ENCODE measurements at regions not wholly inside any gene's neighbourhood (a gene's known extent, or its start where the extent isn't known, plus 50 kb on each side); places are given as distances from the start of the nearest gene placed in this dataset.
"Not testable (repeated sequence)": the region's sequence is repeated elsewhere in the genome, so short reads cannot be mapped to it uniquely, and the experiment has no call there.

DNA sequence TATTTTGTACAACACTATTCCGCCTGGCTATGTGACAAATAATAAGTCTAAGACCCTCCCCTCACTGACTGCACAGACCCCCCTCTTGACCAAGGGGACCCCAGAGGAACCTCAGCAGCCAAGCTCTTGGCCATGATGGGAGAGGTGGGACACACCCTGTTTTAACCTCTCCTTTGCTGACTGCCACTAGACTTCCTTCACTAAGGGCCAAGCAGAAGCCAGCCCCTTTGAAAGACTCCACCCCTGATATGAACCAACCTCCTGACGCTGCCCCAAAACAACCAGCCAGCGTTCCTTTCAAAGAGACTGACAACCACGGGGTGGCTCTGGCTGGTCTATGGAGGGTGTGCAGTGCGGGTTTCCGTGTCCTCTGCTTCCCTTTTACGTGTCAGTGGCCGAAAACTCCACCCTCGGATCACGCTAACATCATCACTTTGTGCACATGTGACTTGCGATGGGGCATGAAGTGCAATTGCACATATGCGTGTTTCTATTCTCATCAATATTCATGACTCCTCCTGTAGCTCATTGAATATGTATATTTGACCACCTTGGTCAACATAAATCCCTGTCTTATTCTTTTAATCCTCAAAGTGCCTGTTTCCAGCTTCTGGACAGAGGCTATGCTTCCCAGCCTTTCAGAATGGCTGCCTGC, 643.9 kb downstream of the TBC1D22A start:
- no peak for TF ChIP-seq SPI1 (IDR thresholded peaks at IDR 0.05; ENCODE audit: borderline replicate concordance, low read depth)
- TF ChIP-seq GABPA (IDR thresholded peaks at IDR 0.05; ENCODE audit: low read depth), result no peak
- TF ChIP-seq, protein P1, sequence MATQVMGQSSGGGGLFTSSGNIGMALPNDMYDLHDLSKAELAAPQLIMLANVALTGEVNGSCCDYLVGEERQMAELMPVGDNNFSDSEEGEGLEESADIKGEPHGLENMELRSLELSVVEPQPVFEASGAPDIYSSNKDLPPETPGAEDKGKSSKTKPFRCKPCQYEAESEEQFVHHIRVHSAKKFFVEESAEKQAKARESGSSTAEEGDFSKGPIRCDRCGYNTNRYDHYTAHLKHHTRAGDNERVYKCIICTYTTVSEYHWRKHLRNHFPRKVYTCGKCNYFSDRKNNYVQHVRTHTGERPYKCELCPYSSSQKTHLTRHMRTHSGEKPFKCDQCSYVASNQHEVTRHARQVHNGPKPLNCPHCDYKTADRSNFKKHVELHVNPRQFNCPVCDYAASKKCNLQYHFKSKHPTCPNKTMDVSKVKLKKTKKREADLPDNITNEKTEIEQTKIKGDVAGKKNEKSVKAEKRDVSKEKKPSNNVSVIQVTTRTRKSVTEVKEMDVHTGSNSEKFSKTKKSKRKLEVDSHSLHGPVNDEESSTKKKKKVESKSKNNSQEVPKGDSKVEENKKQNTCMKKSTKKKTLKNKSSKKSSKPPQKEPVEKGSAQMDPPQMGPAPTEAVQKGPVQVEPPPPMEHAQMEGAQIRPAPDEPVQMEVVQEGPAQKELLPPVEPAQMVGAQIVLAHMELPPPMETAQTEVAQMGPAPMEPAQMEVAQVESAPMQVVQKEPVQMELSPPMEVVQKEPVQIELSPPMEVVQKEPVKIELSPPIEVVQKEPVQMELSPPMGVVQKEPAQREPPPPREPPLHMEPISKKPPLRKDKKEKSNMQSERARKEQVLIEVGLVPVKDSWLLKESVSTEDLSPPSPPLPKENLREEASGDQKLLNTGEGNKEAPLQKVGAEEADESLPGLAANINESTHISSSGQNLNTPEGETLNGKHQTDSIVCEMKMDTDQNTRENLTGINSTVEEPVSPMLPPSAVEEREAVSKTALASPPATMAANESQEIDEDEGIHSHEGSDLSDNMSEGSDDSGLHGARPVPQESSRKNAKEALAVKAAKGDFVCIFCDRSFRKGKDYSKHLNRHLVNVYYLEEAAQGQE (IDR thresholded peaks at IDR 0.05; ENCODE audit: insufficient replicate concordance, low read depth), result no peak
- TF ChIP-seq, protein P2, sequence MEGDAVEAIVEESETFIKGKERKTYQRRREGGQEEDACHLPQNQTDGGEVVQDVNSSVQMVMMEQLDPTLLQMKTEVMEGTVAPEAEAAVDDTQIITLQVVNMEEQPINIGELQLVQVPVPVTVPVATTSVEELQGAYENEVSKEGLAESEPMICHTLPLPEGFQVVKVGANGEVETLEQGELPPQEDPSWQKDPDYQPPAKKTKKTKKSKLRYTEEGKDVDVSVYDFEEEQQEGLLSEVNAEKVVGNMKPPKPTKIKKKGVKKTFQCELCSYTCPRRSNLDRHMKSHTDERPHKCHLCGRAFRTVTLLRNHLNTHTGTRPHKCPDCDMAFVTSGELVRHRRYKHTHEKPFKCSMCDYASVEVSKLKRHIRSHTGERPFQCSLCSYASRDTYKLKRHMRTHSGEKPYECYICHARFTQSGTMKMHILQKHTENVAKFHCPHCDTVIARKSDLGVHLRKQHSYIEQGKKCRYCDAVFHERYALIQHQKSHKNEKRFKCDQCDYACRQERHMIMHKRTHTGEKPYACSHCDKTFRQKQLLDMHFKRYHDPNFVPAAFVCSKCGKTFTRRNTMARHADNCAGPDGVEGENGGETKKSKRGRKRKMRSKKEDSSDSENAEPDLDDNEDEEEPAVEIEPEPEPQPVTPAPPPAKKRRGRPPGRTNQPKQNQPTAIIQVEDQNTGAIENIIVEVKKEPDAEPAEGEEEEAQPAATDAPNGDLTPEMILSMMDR (IDR thresholded peaks at IDR 0.05; ENCODE audit: insufficient read depth, low read length), result no peak
- TF ChIP-seq POLR2AphosphoS5 (IDR thresholded peaks at IDR 0.05; ENCODE audit: low read depth), result no peak
- H3K27ac ChIP-seq (replicated peaks), result no peak overlapping the region
- H3K27me3 ChIP-seq (ENCODE audit: insufficient read depth, poor library complexity, severe bottlenecking), result no peaks in the 10 kb centered on the region
- no peak for DNase-seq (ENCODE audit: low read depth in 1 of 2, low spot score in 1 of 2)
- no peak overlapping the region for H3K4me3 ChIP-seq (replicated peaks; ENCODE audit: insufficient read depth, low read length)

DNA sequence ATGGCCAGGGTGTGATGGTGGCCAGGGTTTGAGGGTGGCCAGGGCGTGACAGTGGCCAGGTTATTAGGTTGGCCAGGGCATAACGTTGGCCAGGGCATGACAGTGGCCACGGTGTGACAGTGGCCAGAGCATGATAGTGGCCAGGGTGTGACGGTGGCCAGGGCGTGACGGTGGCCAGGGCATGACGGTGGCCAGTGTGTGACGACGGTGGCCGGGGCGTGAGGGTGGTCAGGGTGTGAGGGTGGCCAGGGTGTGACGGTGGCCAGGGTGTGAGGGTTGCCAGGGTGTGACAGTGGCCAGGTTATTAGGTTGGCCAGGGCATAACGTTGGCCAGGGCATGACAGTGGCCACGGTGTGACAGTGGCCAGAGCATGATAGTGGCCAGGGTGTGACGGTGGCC, 642.8 kb downstream of the TBC1D22A start:
- not testable (repeated sequence) for H3K27ac ChIP-seq (replicated peaks); H3K4me3 ChIP-seq (replicated peaks; ENCODE audit: insufficient read depth, low read length); H3K27me3 ChIP-seq (ENCODE audit: insufficient read depth, poor library complexity, severe bottlenecking); DNase-seq (ENCODE audit: low read depth in 1 of 2, low spot score in 1 of 2)

DNA sequence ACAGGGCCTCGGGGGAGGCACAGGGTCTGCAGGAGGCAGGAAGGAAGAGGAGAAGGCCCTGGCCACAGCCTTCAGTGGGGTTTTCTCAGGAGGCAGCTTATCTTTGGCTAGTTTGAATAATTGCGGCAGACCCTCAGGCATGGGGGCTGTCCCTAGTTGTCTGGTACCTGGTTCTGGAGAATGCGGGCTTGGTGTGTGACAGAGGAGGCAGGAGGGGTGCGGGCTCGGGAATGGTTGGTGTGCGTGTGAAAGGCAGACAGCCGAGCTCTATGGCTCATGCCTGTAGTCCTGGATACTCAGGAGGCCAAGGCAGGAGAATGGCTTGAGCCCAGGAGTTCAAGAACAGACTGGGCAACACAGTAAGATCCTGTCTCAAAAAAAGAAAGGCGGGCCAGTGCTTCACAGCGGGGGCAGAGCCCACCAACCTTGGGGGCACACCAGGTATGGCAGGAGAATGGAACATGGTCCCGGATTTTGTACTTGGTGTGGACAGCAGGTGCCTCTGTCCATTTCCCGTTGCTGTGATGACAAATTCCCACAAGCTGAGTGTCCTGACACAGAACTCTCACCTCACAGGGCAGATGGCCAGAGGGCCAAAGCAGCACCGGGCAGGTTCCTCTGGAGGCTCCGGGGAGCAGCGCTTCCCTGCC, 640.6 kb downstream of the TBC1D22A start:
- TF ChIP-seq POLR2AphosphoS5 (IDR thresholded peaks at IDR 0.05; ENCODE audit: low read depth), result no peak
- DNase-seq (ENCODE audit: low read depth in 1 of 2, low spot score in 1 of 2), result no peak
- Histone ChIP-seq H3K4me3 (replicated peaks; ENCODE audit: insufficient read depth, low read length) (no peak overlapping the region), H3K27me3 (ENCODE audit: insufficient read depth, poor library complexity, severe bottlenecking) (no peaks in the 10 kb centered on the region), H3K27ac (replicated peaks) (no peak overlapping the region)

DNA sequence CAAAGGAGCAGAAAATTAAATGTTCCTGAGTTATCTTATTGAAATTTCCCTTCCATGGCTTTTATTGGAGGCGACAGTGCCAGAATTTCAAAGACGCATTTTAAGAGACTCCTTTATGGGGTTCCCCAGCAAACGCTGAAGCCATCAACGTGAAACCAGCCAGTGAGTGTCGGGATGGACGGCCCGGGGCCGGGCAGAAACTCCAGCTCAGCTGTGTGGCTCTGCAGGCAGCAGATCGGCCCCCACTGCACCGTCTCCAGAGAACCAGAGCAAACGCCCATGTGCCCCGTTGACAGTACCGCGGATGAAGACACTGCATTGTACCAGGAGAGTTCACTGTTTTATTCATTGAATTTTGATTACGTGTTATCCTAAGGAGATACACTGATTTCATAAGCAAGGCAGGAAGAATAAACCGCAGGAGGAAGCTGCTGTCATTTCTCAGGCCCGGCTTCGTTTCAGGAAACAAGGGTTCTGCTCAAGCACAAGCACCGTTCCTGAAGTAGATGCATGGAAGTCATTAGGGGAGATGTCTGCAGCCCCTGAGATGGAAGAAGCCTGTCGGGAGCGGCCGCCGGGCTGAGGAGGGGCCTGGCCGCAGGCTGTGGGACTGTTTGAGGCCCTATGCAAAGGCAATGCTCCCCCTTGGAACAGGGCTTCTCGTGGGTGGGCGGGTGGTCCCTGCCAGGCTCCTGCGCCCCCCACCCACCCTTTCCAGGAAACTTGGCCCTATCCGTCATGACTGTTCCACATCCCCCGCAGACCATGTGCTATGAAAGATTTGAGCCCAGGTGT, 639.7 kb downstream of the TBC1D22A start:
- H3K4me3 ChIP-seq (replicated peaks; ENCODE audit: insufficient read depth, low read length), result no peak overlapping the region
- DNase-seq (ENCODE audit: low read depth in 1 of 2, low spot score in 1 of 2), result no peak
- H3K27ac ChIP-seq (replicated peaks), result no peak overlapping the region
- no peaks in the 10 kb centered on the region for H3K27me3 ChIP-seq (ENCODE audit: insufficient read depth, poor library complexity, severe bottlenecking)
- no peak for TF ChIP-seq POLR2AphosphoS5 (IDR thresholded peaks at IDR 0.05; ENCODE audit: low read depth)
- TF ChIP-seq, protein P1 (IDR thresholded peaks at IDR 0.05; ENCODE audit: insufficient replicate concordance, low read depth), result no peak
- no peak for TF ChIP-seq GABPA (IDR thresholded peaks at IDR 0.05; ENCODE audit: low read depth)
- TF ChIP-seq, protein P2 (IDR thresholded peaks at IDR 0.05; ENCODE audit: insufficient read depth, low read length), result no peak
- no peak for TF ChIP-seq SPI1 (IDR thresholded peaks at IDR 0.05; ENCODE audit: borderline replicate concordance, low read depth)

Measured in HL-60 (cell line).